ENCODE measurements at regions not wholly inside any gene's neighbourhood (a gene's known extent, or its start where the extent isn't known, plus 50 kb on each side); places are given as distances from the start of the nearest gene placed in this dataset.
"Not testable (repeated sequence)": the region's sequence is repeated elsewhere in the genome, so short reads cannot be mapped to it uniquely, and the experiment has no call there.

- no peak for DNase-seq
Observed at GRCh38 chr12:93980711-93981110, 167.7 kb upstream of the PLXNC1 start.

DNA sequence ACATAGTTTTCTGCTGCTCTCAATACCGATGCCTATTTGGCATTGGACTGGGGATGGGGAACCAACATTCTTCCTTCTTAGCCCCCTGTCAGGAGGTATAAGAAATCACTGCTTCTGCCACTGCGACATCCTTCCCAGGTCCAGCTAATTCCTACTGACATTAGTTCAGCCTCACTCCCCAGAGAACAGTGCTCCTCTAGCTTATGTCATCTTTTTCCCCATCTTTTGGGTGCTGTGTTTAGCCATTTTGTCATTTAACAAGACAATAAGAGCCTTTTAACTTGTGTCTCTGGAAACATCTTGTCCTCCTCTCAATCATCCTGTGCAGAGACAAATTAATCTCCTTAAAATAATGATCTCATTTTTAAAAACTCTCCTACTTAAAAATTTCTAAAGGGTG, 167.0 kb upstream of the PLXNC1 start:
- no peak for DNase-seq

DNA sequence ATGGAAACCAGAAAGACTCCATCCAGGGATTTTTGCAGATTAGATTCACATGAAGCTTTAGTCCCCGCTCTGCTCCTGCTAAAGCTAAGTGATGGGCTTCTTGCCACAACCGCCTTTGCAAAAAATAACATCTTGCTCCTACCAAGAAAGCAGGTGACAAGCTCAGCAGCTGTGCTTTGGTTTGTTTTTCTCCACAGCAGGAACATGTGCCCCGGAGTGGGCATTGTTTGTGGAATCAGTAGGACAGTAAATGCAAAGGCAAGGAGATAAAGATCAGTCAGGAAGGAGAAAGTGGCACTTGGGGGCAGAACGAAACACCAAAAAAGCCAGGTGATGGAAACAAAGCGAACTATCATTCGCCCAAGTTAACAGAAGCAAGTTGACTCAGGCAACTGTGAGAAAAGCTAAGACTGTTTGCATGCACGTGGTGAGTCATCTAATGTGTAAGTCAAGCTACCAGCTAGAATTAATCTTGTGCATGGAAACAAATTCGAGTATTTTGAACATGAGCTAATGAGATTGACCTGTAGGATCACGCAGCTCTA, 165.5 kb upstream of the PLXNC1 start:
- no peak for DNase-seq

GRCh38 chr12:93984005-93984404, 164.4 kb upstream of the PLXNC1 start:
- no peak for DNase-seq

DNA sequence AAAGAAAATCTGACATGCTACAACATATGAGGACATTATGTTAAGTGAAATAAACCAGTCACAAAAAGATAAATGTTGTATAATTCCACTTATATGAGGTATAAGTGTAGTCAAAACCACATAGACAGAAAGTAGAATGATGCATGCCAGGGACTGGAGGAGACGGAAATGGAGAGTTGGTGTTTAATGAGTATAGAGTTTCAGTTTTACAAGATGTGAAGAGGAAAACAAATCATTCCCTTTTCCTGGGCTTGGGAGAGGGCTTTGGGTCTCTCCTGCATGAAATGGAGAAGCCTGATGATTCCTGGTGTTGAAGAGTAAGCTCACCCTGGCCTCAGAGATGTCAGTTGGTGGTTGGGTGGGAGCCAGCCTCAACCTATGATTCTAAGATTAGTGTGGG, 158.4 kb upstream of the PLXNC1 start:
- DNase-seq, result no peak

DNA sequence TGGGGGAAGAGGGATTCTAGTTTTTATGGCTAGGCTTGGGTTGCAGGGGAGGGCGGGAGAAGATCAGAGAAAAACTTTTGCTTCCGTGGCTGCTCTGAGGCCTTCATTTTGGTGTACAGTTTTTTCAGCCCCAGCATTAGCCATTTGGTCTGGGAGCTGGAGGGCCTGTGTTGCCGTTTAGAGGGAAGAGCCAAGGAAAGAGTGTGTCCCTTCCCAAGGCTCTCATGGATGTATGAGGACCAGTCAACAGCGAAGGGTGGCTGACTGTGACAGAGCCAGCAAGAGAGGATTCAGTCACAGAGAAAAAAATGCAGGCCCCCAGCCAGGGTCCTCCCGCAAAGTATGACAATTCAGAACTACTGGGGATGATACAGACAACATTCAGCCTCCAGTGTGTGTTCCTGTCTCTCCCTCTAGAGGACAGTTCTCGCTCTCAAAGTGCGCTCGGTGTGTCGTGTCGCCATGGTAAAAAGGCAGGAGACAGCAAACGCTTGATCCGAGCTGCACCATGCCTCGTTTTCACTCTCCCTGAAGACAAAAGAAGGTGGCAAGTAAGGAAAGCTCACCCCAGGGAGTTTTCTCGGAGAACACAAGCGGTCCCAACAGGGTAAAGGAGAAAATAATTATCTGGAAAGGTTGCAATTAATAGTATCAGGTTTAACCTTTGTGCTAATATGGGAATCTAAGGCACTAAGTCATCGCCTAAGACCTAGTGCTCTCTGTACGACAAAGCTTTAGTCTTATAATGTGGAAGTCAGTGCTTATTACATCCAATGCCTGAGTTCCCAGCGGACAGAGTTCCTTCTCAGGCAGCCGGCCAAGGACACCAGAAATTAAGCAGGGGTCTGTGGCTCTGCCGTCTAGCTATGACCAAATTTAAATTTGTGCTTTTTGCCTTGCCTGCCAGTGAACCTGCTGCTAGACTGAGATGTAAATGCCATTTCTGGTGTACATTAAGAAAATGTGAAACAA, 157.3 kb upstream of the PLXNC1 start:
- DNase-seq, result no peak

GRCh38 chr12:93991829-93992461, 156.4 kb upstream of the PLXNC1 start:
- DNase-seq, result no peak

DNA sequence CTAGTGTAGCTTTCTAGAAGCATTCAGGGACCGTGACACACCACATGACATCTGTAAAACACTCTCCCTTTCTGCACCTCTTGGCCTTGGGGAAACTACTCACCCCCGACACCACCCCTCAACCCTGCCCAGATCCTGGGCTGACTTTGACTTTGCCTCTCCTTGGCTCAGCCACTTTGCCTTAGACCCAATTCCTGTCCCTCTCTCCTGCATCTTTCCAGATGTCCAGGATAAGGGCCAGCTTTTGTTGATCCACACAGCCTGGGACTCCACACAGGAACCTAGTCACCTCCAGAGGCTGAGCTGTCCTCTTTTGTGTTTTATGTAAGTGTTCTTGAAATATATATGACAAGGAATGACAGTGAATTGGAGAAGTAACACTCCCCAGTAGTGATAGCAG, 153.7 kb upstream of the PLXNC1 start:
- DNase-seq, result no peak

GRCh38 chr12:93996321-93996720, 152.1 kb upstream of the PLXNC1 start:
- DNase-seq, result no peak

DNA sequence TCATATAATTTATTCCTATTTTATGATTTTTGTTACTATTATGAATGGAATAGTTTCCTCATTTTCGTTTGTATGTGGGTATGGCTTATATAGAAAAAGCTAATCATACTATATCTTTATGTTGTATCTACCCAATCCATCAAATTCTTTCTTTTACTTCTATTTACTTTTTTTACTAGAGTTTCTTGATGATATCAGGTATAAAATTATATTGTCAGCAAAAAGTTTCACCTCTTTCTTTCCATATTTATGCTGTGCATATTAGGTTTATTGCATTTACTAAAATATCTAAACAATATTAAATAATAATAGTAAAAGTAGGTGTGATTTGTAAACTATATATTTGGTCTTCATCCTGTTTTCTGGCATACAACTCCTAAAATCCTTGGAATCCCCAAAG, 146.7 kb upstream of the PLXNC1 start:
- no peak for DNase-seq

- not testable (repeated sequence) for DNase-seq
Observed at GRCh38 chr12:94002925-94003324, 145.5 kb upstream of the PLXNC1 start.

- peak; percentile 32 for DNase-seq
Observed at GRCh38 chr12:94007833-94008232, 140.5 kb upstream of the PLXNC1 start.

- no peak for DNase-seq
Observed at GRCh38 chr12:94010307-94010706, 138.1 kb upstream of the PLXNC1 start.

GRCh38 chr12:94012071-94012470, 136.3 kb upstream of the PLXNC1 start:
- DNase-seq, result no peak

- DNase-seq, result no peak
Observed at GRCh38 chr12:94012590-94012989, 135.8 kb upstream of the PLXNC1 start.

GRCh38 chr12:94017247-94017646, 131.1 kb upstream of the PLXNC1 start:
- not testable (repeated sequence) for DNase-seq

DNA sequence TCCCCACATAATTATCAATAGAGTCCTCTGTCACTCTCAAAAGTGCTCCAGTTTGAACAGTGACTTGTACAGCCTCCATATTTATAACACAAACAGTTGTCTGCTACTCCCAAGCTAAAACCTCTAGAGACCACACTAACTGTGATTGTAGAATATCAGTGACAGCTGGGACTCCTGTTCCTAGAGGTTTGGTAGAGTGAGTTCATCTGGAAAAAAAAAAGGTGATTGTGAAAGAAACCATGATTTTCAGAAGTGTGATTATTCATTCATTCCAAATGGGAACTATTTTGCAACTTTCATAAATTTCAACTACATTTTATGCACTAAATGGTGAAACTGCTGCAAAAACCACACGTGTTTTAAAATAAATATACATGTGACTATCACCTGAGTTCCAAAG, 128.0 kb upstream of the PLXNC1 start:
- DNase-seq, result no peak

DNA sequence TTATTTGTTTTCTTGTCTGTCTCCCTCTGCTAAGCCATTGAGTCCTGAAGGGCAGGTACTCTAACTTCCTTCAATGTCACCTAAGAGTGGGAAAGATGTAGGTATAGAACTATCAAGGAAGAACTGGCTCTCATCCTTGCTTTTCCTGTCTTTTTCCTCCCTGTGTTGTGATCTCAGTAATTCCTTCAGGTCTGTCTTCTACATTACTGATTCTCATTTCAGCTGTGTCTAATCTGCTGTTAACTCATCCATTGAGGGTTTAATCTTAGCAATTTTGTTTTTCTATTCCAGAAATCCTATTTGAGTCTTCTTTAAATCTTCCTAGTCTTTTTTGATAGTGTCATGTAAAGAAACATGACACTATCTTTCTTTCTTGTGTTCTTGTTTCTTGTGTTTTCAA, 124.5 kb upstream of the PLXNC1 start:
- DNase-seq, result no peak

- no peak for DNase-seq
Observed at GRCh38 chr12:94025068-94025467, 123.3 kb upstream of the PLXNC1 start.

GRCh38 chr12:94025756-94026155, 122.6 kb upstream of the PLXNC1 start:
- no peak for DNase-seq

DNA sequence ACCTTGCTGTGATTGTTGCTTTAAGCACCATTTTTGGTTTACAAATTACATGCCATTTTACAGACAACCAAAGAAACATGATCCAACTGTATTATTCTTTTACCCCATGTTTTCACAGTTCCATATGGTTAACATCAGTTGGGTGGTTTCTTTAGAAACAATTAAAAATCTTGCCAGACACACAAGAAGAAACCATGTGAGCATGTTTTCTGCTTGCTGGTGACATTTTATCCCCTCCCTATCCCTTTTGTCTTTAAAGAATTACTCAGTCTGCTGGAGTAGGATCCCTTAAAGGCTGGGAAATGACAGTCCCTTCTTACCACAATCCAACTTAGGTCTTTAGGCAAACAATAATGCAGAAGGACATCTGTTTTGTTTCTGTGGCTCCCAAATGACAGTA, 121.8 kb upstream of the PLXNC1 start:
- DNase-seq, result no peak

DNA sequence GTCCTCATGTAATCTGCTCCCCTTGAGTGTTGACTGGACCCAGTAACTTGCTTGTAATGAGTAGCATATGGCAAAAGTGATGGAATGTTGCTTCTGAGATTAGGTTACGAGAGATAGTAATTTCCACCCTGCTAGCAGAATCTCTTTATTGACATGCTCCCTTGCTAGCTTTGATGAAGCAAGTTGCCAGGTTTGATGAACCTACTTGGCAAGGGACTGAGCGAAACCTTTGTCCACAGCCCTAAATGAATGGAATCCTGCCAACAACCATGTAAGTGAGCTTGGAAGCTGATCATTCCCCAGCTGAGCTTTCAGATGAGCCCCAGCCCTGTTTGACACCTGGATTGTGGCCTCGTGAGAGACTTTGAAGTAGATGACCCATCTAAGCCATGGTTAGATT, 120.8 kb upstream of the PLXNC1 start:
- DNase-seq, result no peak

DNA sequence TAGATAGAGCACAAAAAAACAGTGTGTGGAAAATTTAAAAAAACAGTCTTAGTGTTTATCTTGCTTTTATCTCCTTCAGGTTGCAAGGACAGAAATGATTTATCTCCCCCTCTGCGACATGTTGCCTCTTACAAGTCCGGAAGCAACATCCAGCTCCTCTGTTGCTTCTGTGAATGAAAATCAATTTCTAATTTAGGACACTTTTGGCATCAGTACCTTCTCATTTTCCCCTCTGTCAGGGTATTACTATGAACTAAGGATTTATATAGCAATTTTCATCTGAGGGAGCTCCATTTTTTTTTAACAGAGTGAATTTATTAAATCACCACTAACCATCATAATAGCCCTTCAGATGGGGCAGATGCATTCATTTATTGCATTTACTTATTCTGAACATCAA, 116.6 kb upstream of the PLXNC1 start:
- DNase-seq, result no peak

DNA sequence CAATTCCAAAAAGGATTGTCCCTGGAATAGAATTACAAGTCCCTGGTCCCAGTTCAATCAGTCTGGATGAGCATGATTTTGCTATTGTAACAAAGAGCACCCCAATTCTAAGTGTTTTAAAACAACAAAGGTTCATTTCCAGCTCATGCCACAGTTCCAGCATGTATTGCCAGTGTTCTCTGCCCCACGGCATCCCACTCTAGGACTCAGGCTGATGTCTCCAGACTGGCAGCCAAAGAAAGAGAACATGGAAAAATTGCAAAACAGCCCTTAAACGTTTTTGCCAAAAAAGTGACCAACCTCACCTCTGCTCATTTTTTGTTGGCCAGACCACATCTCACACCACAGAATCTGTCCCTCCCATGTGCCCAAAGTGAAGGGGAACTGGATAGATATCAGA, 116.0 kb upstream of the PLXNC1 start:
- DNase-seq, result no peak
